ENCODE measurements at regions not wholly inside any gene's neighbourhood (a gene's known extent, or its start where the extent isn't known, plus 50 kb on each side); places are given as distances from the start of the nearest gene placed in this dataset.

- intact Hi-C loops (cut with micrococcal nuclease), result no loop called here
- Histone ChIP-seq H3K27ac (ENCODE audit: low read length) (no peak overlapping the region), H3K79me2 (ENCODE audit: low read length) (no peaks in the 10 kb centered on the region), H3F3A (ENCODE audit: low read length, unreplicated experiment) (no peaks in the 10 kb centered on the region), H3K9ac (ENCODE audit: low read length) (no peak overlapping the region), H3K9me2 (replicated peaks; ENCODE audit: low read length) (no peaks in the 10 kb centered on the region), H2AFZ (ENCODE audit: low read length) (no peak overlapping the region), H4K20me1 (ENCODE audit: low read length) (no peaks in the 10 kb centered on the region), H3K36me3 (ENCODE audit: low read depth, low read length) (no peaks in the 10 kb centered on the region), H3K9me3 (ENCODE audit: low read length) (no peaks in the 10 kb centered on the region), H3K4me2 (ENCODE audit: low read length) (no peak overlapping the region), H3K4me1 (ENCODE audit: insufficient read depth, low read length) (no peaks in the 10 kb centered on the region), H3K4me3 (ENCODE audit: low read length) (no peak overlapping the region), H3K27me3 (ENCODE audit: low read length) (no peaks in the 10 kb centered on the region)
- no peak for ATAC-seq
- CTCF ChIA-PET, result no interaction called here
- DNase-seq, result no peak
- POLR2A ChIA-PET (ENCODE audit: unreplicated experiment), result no interaction called here
- TF ChIP-seq EZH2phosphoT487 (IDR thresholded peaks at IDR 0.05; ENCODE audit: borderline replicate concordance, low read length) (no peak), CTCF (conservative IDR thresholded peaks at IDR 0.05; ENCODE audit: low read depth, low read length) (no peak), EZH2 (IDR thresholded peaks at IDR 0.05; ENCODE audit: low read length, unreplicated experiment) (no peak)
- BruUV-seq (replicated peaks), result no TSS peak
Observed at GRCh38 chr4:35300996-35301774, 943.1 kb downstream of the ARAP2 start.

GRCh38 chr4:35315419-35315818 is 928.9 kb downstream of the ARAP2 start:
- Histone ChIP-seq H3K9me2 (replicated peaks; ENCODE audit: low read length) (no peaks in the 10 kb centered on the region), H3F3A (ENCODE audit: low read length, unreplicated experiment) (no peaks in the 10 kb centered on the region), H3K27ac (ENCODE audit: low read length) (no peak overlapping the region), H2AFZ (ENCODE audit: low read length) (no peak overlapping the region), H3K79me2 (ENCODE audit: low read length) (no peaks in the 10 kb centered on the region), H3K36me3 (ENCODE audit: low read depth, low read length) (no peaks in the 10 kb centered on the region), H3K4me1 (ENCODE audit: insufficient read depth, low read length) (no peaks in the 10 kb centered on the region), H3K9ac (ENCODE audit: low read length) (no peak overlapping the region), H4K20me1 (ENCODE audit: low read length) (no peaks in the 10 kb centered on the region), H3K9me3 (ENCODE audit: low read length) (no peaks in the 10 kb centered on the region), H3K27me3 (ENCODE audit: low read length) (no peaks in the 10 kb centered on the region), H3K4me2 (ENCODE audit: low read length) (no peak overlapping the region), H3K4me3 (ENCODE audit: low read length) (no peak overlapping the region)
- BruUV-seq (replicated peaks), result no TSS peak
- ChIA-PET CTCF (no interaction called here), POLR2A (ENCODE audit: unreplicated experiment) (no interaction called here)
- ATAC-seq (no peak), DNase-seq (no peak)
- TF ChIP-seq EZH2 (IDR thresholded peaks at IDR 0.05; ENCODE audit: low read length, unreplicated experiment), result no peak
- TF ChIP-seq CTCF (conservative IDR thresholded peaks at IDR 0.05; ENCODE audit: low read depth, low read length), result no peak
- intact Hi-C loops (cut with micrococcal nuclease), result no loop called here

- ChIA-PET POLR2A (ENCODE audit: unreplicated experiment) (no interaction called here), CTCF (no interaction called here)
- H3K36me3 ChIP-seq (ENCODE audit: low read depth, low read length), result no peaks in the 10 kb centered on the region
- no peak overlapping the region for H3K9ac ChIP-seq (ENCODE audit: low read length)
- no peaks in the 10 kb centered on the region for H3K4me1 ChIP-seq (ENCODE audit: insufficient read depth, low read length)
- no peak for ATAC-seq
- H3K4me3 ChIP-seq (ENCODE audit: low read length), result no peak overlapping the region
- no peak for DNase-seq
- H3K27ac ChIP-seq (ENCODE audit: low read length), result no peak overlapping the region
- no peak overlapping the region for H3K4me2 ChIP-seq (ENCODE audit: low read length)
- no TSS peak for BruUV-seq (replicated peaks)
- no peaks in the 10 kb centered on the region for H3K9me2 ChIP-seq (replicated peaks; ENCODE audit: low read length)
- H3K79me2 ChIP-seq (ENCODE audit: low read length), result no peaks in the 10 kb centered on the region
- no peaks in the 10 kb centered on the region for H3K27me3 ChIP-seq (ENCODE audit: low read length)
- intact Hi-C loops (cut with micrococcal nuclease), result no loop called here
- H4K20me1 ChIP-seq (ENCODE audit: low read length), result no peaks in the 10 kb centered on the region
- H3F3A ChIP-seq (ENCODE audit: low read length, unreplicated experiment), result no peaks in the 10 kb centered on the region
- H2AFZ ChIP-seq (ENCODE audit: low read length), result no peak overlapping the region
- TF ChIP-seq CTCF (conservative IDR thresholded peaks at IDR 0.05; ENCODE audit: low read depth, low read length) (no peak), EZH2phosphoT487 (IDR thresholded peaks at IDR 0.05; ENCODE audit: borderline replicate concordance, low read length) (no peak), EZH2 (IDR thresholded peaks at IDR 0.05; ENCODE audit: low read length, unreplicated experiment) (no peak)
- no peaks in the 10 kb centered on the region for H3K9me3 ChIP-seq (ENCODE audit: low read length)
Observed at GRCh38 chr4:35325908-35326453, 918.3 kb downstream of the ARAP2 start.
